ENCODE measurements at regions not wholly inside any gene's neighbourhood (a gene's known extent, or its start where the extent isn't known, plus 50 kb on each side); places are given as distances from the start of the nearest gene placed in this dataset.

- H2AFZ ChIP-seq (ENCODE audit: low read length) = no peak overlapping the region
- no peaks in the 10 kb centered on the region for H3K36me3 ChIP-seq (ENCODE audit: insufficient read depth, low read length)
- TF ChIP-seq, protein P1, sequence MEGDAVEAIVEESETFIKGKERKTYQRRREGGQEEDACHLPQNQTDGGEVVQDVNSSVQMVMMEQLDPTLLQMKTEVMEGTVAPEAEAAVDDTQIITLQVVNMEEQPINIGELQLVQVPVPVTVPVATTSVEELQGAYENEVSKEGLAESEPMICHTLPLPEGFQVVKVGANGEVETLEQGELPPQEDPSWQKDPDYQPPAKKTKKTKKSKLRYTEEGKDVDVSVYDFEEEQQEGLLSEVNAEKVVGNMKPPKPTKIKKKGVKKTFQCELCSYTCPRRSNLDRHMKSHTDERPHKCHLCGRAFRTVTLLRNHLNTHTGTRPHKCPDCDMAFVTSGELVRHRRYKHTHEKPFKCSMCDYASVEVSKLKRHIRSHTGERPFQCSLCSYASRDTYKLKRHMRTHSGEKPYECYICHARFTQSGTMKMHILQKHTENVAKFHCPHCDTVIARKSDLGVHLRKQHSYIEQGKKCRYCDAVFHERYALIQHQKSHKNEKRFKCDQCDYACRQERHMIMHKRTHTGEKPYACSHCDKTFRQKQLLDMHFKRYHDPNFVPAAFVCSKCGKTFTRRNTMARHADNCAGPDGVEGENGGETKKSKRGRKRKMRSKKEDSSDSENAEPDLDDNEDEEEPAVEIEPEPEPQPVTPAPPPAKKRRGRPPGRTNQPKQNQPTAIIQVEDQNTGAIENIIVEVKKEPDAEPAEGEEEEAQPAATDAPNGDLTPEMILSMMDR (conservative IDR thresholded peaks at IDR 0.05; ENCODE audit: low read length) = no peak
- TF ChIP-seq EZH2phosphoT487 (IDR thresholded peaks at IDR 0.05; ENCODE audit: borderline replicate concordance) = no peak
- no peaks in the 10 kb centered on the region for H3K27me3 ChIP-seq (ENCODE audit: insufficient read depth, low read length, poor library complexity, severe bottlenecking)
- H3K4me1 ChIP-seq (ENCODE audit: insufficient read depth, low read length, poor library complexity, severe bottlenecking) = no peaks in the 10 kb centered on the region
- H3K9ac ChIP-seq (ENCODE audit: low read depth, low read length, poor library complexity, severe bottlenecking) = no peak overlapping the region
- no peaks in the 10 kb centered on the region for H4K20me1 ChIP-seq (ENCODE audit: insufficient read depth, low read length, poor library complexity, severe bottlenecking)
- no peaks in the 10 kb centered on the region for H3K9me2 ChIP-seq (replicated peaks; ENCODE audit: low read depth, low read length)
- no peak overlapping the region for H3K4me3 ChIP-seq (ENCODE audit: low read length, poor library complexity, severe bottlenecking)
- no peaks in the 10 kb centered on the region for H3F3A ChIP-seq (ENCODE audit: low read depth)
- H3K79me2 ChIP-seq (ENCODE audit: insufficient read depth, low read length) = no peaks in the 10 kb centered on the region
- no peaks in the 10 kb centered on the region for H3K9me3 ChIP-seq (ENCODE audit: insufficient read depth, low read depth, low read length)
- H3K4me2 ChIP-seq (ENCODE audit: low read depth, low read length, poor library complexity, severe bottlenecking) = no peak overlapping the region
These were observed 137.3 kb upstream of the SMAD3 start for GRCh38 chr15:66928101-66928500.

DNA sequence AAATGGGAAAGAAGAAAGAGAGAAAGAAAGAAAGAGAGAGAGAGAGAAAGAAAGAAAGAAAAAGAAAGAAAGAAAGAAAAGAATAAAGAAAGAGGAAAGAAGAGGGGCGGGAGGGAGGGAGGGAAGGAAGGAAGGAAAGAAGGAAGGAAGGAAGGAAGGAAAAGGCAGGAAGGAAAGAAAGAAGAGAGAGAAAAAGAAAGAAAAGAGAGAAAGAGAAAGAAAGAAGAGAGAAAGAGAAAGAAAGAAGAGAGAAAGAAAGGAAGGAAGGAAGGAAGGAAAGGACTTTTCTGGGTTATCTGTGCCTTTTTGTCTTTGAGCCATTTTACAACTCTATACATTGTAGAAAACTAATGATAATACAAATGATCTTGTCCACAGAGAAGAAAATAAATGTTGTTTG, 136.6 kb upstream of the SMAD3 start:
- Histone ChIP-seq H2AFZ (ENCODE audit: low read length) (no peak overlapping the region), H3K9me3 (ENCODE audit: insufficient read depth, low read depth, low read length) (no peaks in the 10 kb centered on the region), H3K4me2 (ENCODE audit: low read depth, low read length, poor library complexity, severe bottlenecking) (no peak overlapping the region), H3K9me2 (replicated peaks; ENCODE audit: low read depth, low read length) (no peaks in the 10 kb centered on the region), H3K4me3 (ENCODE audit: low read length, poor library complexity, severe bottlenecking) (no peak overlapping the region), H3F3A (ENCODE audit: low read depth) (no peaks in the 10 kb centered on the region), H3K9ac (ENCODE audit: low read depth, low read length, poor library complexity, severe bottlenecking) (no peak overlapping the region), H3K79me2 (ENCODE audit: insufficient read depth, low read length) (no peaks in the 10 kb centered on the region), H3K27me3 (ENCODE audit: insufficient read depth, low read length, poor library complexity, severe bottlenecking) (no peaks in the 10 kb centered on the region), H4K20me1 (ENCODE audit: insufficient read depth, low read length, poor library complexity, severe bottlenecking) (no peaks in the 10 kb centered on the region), H3K36me3 (ENCODE audit: insufficient read depth, low read length) (no peaks in the 10 kb centered on the region), H3K4me1 (ENCODE audit: insufficient read depth, low read length, poor library complexity, severe bottlenecking) (no peaks in the 10 kb centered on the region)
- TF ChIP-seq, protein P1 (conservative IDR thresholded peaks at IDR 0.05; ENCODE audit: low read length) = no peak
- no peak for TF ChIP-seq EZH2phosphoT487 (IDR thresholded peaks at IDR 0.05; ENCODE audit: borderline replicate concordance)

GRCh38 chr15:66929843-66930402, 135.5 kb upstream of the SMAD3 start:
- TF ChIP-seq, protein P1 (conservative IDR thresholded peaks at IDR 0.05; ENCODE audit: low read length) = no peak
- TF ChIP-seq EZH2phosphoT487 (IDR thresholded peaks at IDR 0.05; ENCODE audit: borderline replicate concordance) = no peak
- Histone ChIP-seq H3K4me2 (ENCODE audit: low read depth, low read length, poor library complexity, severe bottlenecking) (no peak overlapping the region), H3K9me2 (replicated peaks; ENCODE audit: low read depth, low read length) (no peaks in the 10 kb centered on the region), H3K9ac (ENCODE audit: low read depth, low read length, poor library complexity, severe bottlenecking) (no peak overlapping the region), H3K27me3 (ENCODE audit: insufficient read depth, low read length, poor library complexity, severe bottlenecking) (no peaks in the 10 kb centered on the region), H3K79me2 (ENCODE audit: insufficient read depth, low read length) (no peaks in the 10 kb centered on the region), H3K4me3 (ENCODE audit: low read length, poor library complexity, severe bottlenecking) (no peak overlapping the region), H3K9me3 (ENCODE audit: insufficient read depth, low read depth, low read length) (no peaks in the 10 kb centered on the region; the same call in 1 of the 2 replicates), H3F3A (ENCODE audit: low read depth) (no peaks in the 10 kb centered on the region), H3K36me3 (ENCODE audit: insufficient read depth, low read length) (no peaks in the 10 kb centered on the region), H3K4me1 (ENCODE audit: insufficient read depth, low read length, poor library complexity, severe bottlenecking) (no peaks in the 10 kb centered on the region), H2AFZ (ENCODE audit: low read length) (no peak overlapping the region), H4K20me1 (ENCODE audit: insufficient read depth, low read length, poor library complexity, severe bottlenecking) (no peaks in the 10 kb centered on the region)
